Endothelial cell of umbilical vein (primary cell): ENCODE measurements at regions not wholly inside any gene's neighbourhood (a gene's known extent, or its start where the extent isn't known, plus 50 kb on each side); places are given as distances from the start of the nearest gene placed in this dataset.

ENCODE experiments used
- BruUV-seq: library from RNA; stranded (reverse); fragments of 400-500 nt; replicated peaks from 2 replicates; lab custom pipeline; 2021; lab: Mats Ljungman, UMichigan
- CTCF ChIA-PET: fragments of 300-600, 350-600 bp; sonication (Branson Sonifier 250); formaldehyde crosslinking; loops from one replicate; lab custom pipeline; 2021; ENCODE audit warnings: antibody characterized with exemption, inconsistent platforms; lab: Charles Lee
- POLR2A ChIA-PET: fragments of 300-600, 350-600 bp; sonication (Branson Sonifier 250); formaldehyde crosslinking; loops from one replicate; lab custom pipeline; 2021; ENCODE audit warnings: antibody characterized with exemption, inconsistent platforms; lab: Charles Lee
- DNase-seq: peaks from one replicate; pipeline ENCODE4 v3.0.0-alpha.2; 2011; ENCODE audit warnings: low read depth, low spot score
- FAIRE-seq: peaks from 2 replicates; lab custom pipeline; 2011; peaks lifted over from hg19 to GRCh38; lab: Jason Lieb, UNC
- H2AFZ ChIP-seq: 2 replicates; pipeline ENCODE4 v1.6.0; 2012; ENCODE audit warnings: low read depth, low read length, control low read depth, inconsistent platforms
- H3K27ac ChIP-seq: 2 replicates; pipeline ENCODE4 v1.5.1; 2011; ENCODE audit warnings: low read depth, mild to moderate bottlenecking, control low read depth, low read length, moderate library complexity; ENCODE audit not compliant: insufficient read depth
- H3K27me3 ChIP-seq, 2 experiments: 2 replicates each; pipeline versions ENCODE4 v1.6.0 to v1.6.1; 2011; ENCODE audit warnings: low read length in 2 of 2, mixed read lengths in 1 of 2; ENCODE audit not compliant: control insufficient read depth in 2 of 2, insufficient read depth in 2 of 2
- H3K36me3 ChIP-seq, 2 experiments: 2 replicates in 1 of 2; 3 replicates in 1 of 2; pipeline ENCODE4 v1.5.1; 2011; ENCODE audit warnings: low read length in 2 of 2, mild to moderate bottlenecking in 1 of 2, moderate library complexity in 1 of 2; ENCODE audit not compliant: control insufficient read depth in 2 of 2, insufficient read depth in 2 of 2; ENCODE audit errors: extremely low read depth in 1 of 2
- H3K4me1 ChIP-seq: 3 replicates; pipeline ENCODE4 v1.5.1; 2011; ENCODE audit warnings: mild to moderate bottlenecking, low read length; ENCODE audit not compliant: control insufficient read depth, insufficient read depth; ENCODE audit errors: extremely low read depth
- H3K4me2 ChIP-seq: 2 replicates; pipeline ENCODE4 v1.6.1; 2011; ENCODE audit warnings: low read length, control low read depth, mixed read lengths; ENCODE audit not compliant: insufficient read depth
- H3K4me3 ChIP-seq, 3 experiments: fragments of 200-600 bp in 1 of 3; sonication (generic), shearing (Covaris generic) in 1 of 3; replicated peaks in 1 of 3; 2 replicates each; pipeline ENCODE4 v1.5.1; 2011 to 2016; ENCODE audit warnings: control low read depth in 3 of 3, low read length in 3 of 3, mild to moderate bottlenecking in 2 of 3, inconsistent platforms in 1 of 3, low read depth in 1 of 3, moderate library complexity in 1 of 3; ENCODE audit not compliant: insufficient read depth in 1 of 3
- H3K79me2 ChIP-seq: 2 replicates; pipeline ENCODE4 v1.6.0; 2012; ENCODE audit warnings: low read length, inconsistent platforms; ENCODE audit not compliant: control insufficient read depth, insufficient read depth
- H3K9ac ChIP-seq: replicated peaks from 2 replicates; pipeline ENCODE3; 2011; ENCODE audit warnings: low read length, control low read depth; ENCODE audit not compliant: insufficient read depth; ENCODE audit errors: extremely low read depth
- H3K9me1 ChIP-seq: replicated peaks from 3 replicates; pipeline ENCODE4 v1.6.0; 2011; ENCODE audit warnings: mild to moderate bottlenecking, low read length; ENCODE audit not compliant: control insufficient read depth, insufficient read depth; ENCODE audit errors: extremely low read depth
- H3K9me3 ChIP-seq: replicated peaks from 2 replicates; pipeline ENCODE4 v1.5.1; 2012; ENCODE audit warnings: low read length, inconsistent platforms; ENCODE audit not compliant: control insufficient read depth, insufficient read depth
- H4K20me1 ChIP-seq: replicated peaks from 2 replicates; pipeline ENCODE3; 2011; ENCODE audit warnings: mild to moderate bottlenecking, low read length; ENCODE audit not compliant: control insufficient read depth, insufficient read depth; ENCODE audit errors: extremely low read depth
- EZH2 ChIP-seq: IDR thresholded peaks from 2 replicates; pipeline ENCODE4 v1.6.1; 2012; ENCODE audit warnings: borderline replicate concordance, low read depth, mild to moderate bottlenecking, moderate library complexity, low read length, inconsistent platforms; ENCODE audit not compliant: severe bottlenecking
- FOS ChIP-seq: IDR thresholded peaks from 2 replicates; pipeline ENCODE4 v1.6.1; 2011; ENCODE audit warnings: mild to moderate bottlenecking, low read length, moderate library complexity, borderline replicate concordance; ENCODE audit not compliant: insufficient read depth
- GATA2 ChIP-seq: IDR thresholded peaks from 2 replicates; pipeline ENCODE4 v1.7.0; 2011; ENCODE audit warnings: low read depth, mild to moderate bottlenecking, moderate library complexity, mixed read lengths, low read length; ENCODE audit not compliant: insufficient read length, insufficient read depth
- JUN ChIP-seq: IDR thresholded peaks from 2 replicates; pipeline ENCODE4 v1.6.1; 2011; ENCODE audit warnings: borderline replicate concordance, low read depth; ENCODE audit not compliant: insufficient read length, insufficient read depth
- MYC ChIP-seq: IDR thresholded peaks from one replicate; pipeline ENCODE4 v1.6.1; 2011; ENCODE audit warnings: mild to moderate bottlenecking, low read depth, low read length
- POLR2A ChIP-seq: IDR thresholded peaks from 2 replicates; pipeline ENCODE4 v1.6.1; 2012; ENCODE audit warnings: low read depth, mild to moderate bottlenecking, control low read depth, low read length
- POLR2AphosphoS5 ChIP-seq: IDR thresholded peaks from 2 replicates; pipeline ENCODE4 v1.6.1; 2012; ENCODE audit warnings: low read depth, mild to moderate bottlenecking, control low read depth, low read length, moderate library complexity; ENCODE audit not compliant: insufficient read depth
- dilution Hi-C: fragments of 300-500 bp; cut with MboI; formaldehyde crosslinking; loops from one replicate; pipeline ENCODE4 v1.15.0; 2019; ENCODE audit warnings: low sequenced_read_pairs; ENCODE audit not compliant: extremely low pct_ligation_motif_present
- intact Hi-C: fragments of 100-400 bp; cut with micrococcal nuclease; formaldehyde crosslinking; loops from one replicate; pipeline ENCODE4 v1.10.0; 2022
- TF ChIP-seq, protein P1 (sequence below): IDR thresholded peaks from 2 replicates; pipeline ENCODE4 v1.6.1; 2011; ENCODE audit not compliant: insufficient read depth, insufficient read length
- TF ChIP-seq, protein P2 (sequence below), 2 donors: IDR thresholded peaks; 1 replicate in 1 of 2; 2 replicates in 1 of 2; pipeline ENCODE4 v1.5.1; 2011; ENCODE audit warnings: low read length in 2 of 2, mild to moderate bottlenecking in 2 of 2, moderate library complexity in 2 of 2, control low read depth in 1 of 2, inconsistent platforms in 1 of 2, low read depth in 1 of 2; ENCODE audit not compliant: insufficient read depth in 1 of 2; ENCODE audit errors: extremely low read depth in 1 of 2

DNA sequence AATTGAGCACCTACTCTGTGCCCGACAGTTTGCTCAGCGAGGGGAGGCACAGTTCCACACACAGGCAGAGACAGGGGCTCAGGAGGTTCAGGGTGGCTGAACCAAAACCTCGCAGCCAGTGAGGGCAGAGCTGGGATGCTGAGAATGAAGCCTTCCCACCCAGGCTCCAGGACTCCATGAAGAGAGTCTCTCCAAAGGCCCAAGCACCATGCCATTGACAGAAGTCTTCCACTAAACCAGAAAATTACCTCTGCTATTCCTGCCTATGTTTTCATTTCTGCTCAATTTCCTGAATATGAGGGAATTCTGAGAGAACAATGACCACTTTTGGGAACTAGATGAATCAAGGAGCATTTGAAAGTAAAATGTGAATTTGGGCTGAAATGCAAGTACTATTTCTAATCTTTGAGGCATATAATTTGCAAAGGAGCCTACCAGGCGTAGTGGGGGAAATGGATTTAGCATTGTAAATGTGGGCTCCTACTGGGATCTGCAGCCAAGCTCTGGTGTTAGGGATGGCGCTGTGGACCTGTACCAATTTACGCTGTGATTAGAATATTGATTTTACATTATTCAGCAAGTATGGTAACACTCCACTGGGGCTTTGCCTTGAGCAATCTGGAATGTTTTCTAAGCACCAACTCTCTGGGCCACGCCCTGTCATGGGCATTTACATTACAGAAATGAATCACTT, 91.9 kb downstream of the DRD1 start:
- CTCF ChIA-PET: no interaction called here
- no peak overlapping the region for H3K9ac ChIP-seq

More for the DNA sequence above, 91.9 kb downstream of the DRD1 start:
- Histone ChIP-seq H3K27ac (no peak overlapping the region), H2AFZ (no peak overlapping the region), H4K20me1 (no peaks in the 10 kb centered on the region), H3K4me2 (no peak overlapping the region), H3K4me1 (no peaks in the 10 kb centered on the region), H3K9me3 (peaks cover under 1% of the 10 kb centered on the region), H3K79me2 (no peaks in the 10 kb centered on the region), H3K27me3 (no peaks in the 10 kb centered on the region), H3K9me1 (no peaks in the 10 kb centered on the region), H3K36me3 (no peaks in the 10 kb centered on the region), H3K4me3 (no peak overlapping the region)
- no peak for DNase-seq
- intact Hi-C loops: no loop called here
- POLR2A ChIA-PET: no interaction called here
- no peak for FAIRE-seq
- dilution Hi-C loops: no loop called here
- no TSS peak for BruUV-seq
- TF ChIP-seq MYC (no peak), FOS (no peak), POLR2AphosphoS5 (no peak), JUN (no peak), GATA2 (no peak), POLR2A (no peak), EZH2 (no peak)
- TF ChIP-seq, protein P1, sequence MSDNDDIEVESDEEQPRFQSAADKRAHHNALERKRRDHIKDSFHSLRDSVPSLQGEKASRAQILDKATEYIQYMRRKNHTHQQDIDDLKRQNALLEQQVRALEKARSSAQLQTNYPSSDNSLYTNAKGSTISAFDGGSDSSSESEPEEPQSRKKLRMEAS: no peak
- TF ChIP-seq, protein P2, sequence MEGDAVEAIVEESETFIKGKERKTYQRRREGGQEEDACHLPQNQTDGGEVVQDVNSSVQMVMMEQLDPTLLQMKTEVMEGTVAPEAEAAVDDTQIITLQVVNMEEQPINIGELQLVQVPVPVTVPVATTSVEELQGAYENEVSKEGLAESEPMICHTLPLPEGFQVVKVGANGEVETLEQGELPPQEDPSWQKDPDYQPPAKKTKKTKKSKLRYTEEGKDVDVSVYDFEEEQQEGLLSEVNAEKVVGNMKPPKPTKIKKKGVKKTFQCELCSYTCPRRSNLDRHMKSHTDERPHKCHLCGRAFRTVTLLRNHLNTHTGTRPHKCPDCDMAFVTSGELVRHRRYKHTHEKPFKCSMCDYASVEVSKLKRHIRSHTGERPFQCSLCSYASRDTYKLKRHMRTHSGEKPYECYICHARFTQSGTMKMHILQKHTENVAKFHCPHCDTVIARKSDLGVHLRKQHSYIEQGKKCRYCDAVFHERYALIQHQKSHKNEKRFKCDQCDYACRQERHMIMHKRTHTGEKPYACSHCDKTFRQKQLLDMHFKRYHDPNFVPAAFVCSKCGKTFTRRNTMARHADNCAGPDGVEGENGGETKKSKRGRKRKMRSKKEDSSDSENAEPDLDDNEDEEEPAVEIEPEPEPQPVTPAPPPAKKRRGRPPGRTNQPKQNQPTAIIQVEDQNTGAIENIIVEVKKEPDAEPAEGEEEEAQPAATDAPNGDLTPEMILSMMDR (IDR thresholded peaks at IDR 0.05; ENCODE audit: extremely low read depth in 1 of 2, insufficient read depth in 1 of 2, low read depth in 1 of 2, low read length in 2 of 2): no peak
